Caco-2 (cell line): ENCODE measurements at regions not wholly inside any gene's neighbourhood (a gene's known extent, or its start where the extent isn't known, plus 50 kb on each side); places are given as distances from the start of the nearest gene placed in this dataset.

Experiments used
- BruUV-seq: library from RNA; stranded (reverse); fragments of 400-500 nt; replicated peaks from 2 replicates; lab custom pipeline; 2021; lab: Mats Ljungman, UMichigan
- CTCF ChIA-PET: fragments of 300-600 bp; sonication (Branson Sonifier 250); formaldehyde crosslinking; loops from one replicate; lab custom pipeline; 2022; ENCODE audit warnings: antibody characterized with exemption; lab: Charles Lee
- POLR2A ChIA-PET: fragments of 300-600 bp; sonication (Branson Sonifier 250); formaldehyde crosslinking; loops from one replicate; lab custom pipeline; 2022; ENCODE audit warnings: antibody characterized with exemption; lab: Charles Lee
- DNase-seq, 2 experiments: peaks; one replicate each; pipeline versions ENCODE4 v3.0.0 to v3.0.0-alpha.2; 2020 to 2022
- H3K27me3 ChIP-seq: replicated peaks from 2 replicates; pipeline ENCODE4 v1.6.0; 2011; ENCODE audit warnings: low read length; ENCODE audit not compliant: control insufficient read depth, insufficient read depth
- H3K36me3 ChIP-seq: 2 replicates; pipeline ENCODE4 v1.5.1; 2011; ENCODE audit warnings: low read length; ENCODE audit not compliant: control insufficient read depth, insufficient read depth
- H3K4me1 ChIP-seq: fragments of 250-450 bp; sonication (Bioruptor Pico); 2 replicates; pipeline ENCODE4 v1.5.1; 2020; ENCODE audit warnings: mild to moderate bottlenecking
- H3K4me3 ChIP-seq: 2 replicates; pipeline ENCODE4 v1.5.1; 2011; ENCODE audit warnings: low read depth, mild to moderate bottlenecking, control low read depth, low read length
- H3K9me3 ChIP-seq: fragments of 250-450 bp; sonication (Bioruptor Pico); 2 replicates; pipeline ENCODE4 v1.5.1; 2020; ENCODE audit warnings: mild to moderate bottlenecking, moderate library complexity
- H3K27ac Mint-ChIP-seq: one replicate; pipeline ENCODE4 v1.8.0; 2022; ENCODE audit warnings: mixed read lengths; ENCODE audit not compliant: unreplicated experiment
- H3K27me3 Mint-ChIP-seq: one replicate; pipeline ENCODE4 v1.8.0; 2022; ENCODE audit warnings: mixed read lengths; ENCODE audit not compliant: insufficient read depth, unreplicated experiment
- H3K36me3 Mint-ChIP-seq: one replicate; pipeline ENCODE4 v1.8.0; 2022; ENCODE audit warnings: mild to moderate bottlenecking, mixed read lengths; ENCODE audit not compliant: insufficient read depth, unreplicated experiment
- H3K4me1 Mint-ChIP-seq: one replicate; pipeline ENCODE4 v1.8.0; 2022; ENCODE audit warnings: low read depth, mixed read lengths; ENCODE audit not compliant: unreplicated experiment
- H3K4me3 Mint-ChIP-seq: one replicate; pipeline ENCODE4 v1.8.0; 2022; ENCODE audit warnings: mild to moderate bottlenecking, moderate library complexity, mixed read lengths; ENCODE audit not compliant: unreplicated experiment
- H3K9me3 Mint-ChIP-seq: one replicate; pipeline ENCODE4 v1.8.0; 2022; ENCODE audit warnings: mixed read lengths; ENCODE audit not compliant: unreplicated experiment
- intact Hi-C: fragments of 100-400 bp; cut with micrococcal nuclease; formaldehyde crosslinking; loops from one replicate; pipeline ENCODE4 v1.10.0; 2022; ENCODE audit not compliant: unreplicated experiment
- TF ChIP-seq, protein P1 (sequence below), 2 experiments: fragments of 200-600 bp in 1 of 2; IDR thresholded peaks; 1 replicate in 1 of 2; 2 replicates in 1 of 2; pipeline versions ENCODE4 v1.5.1 to v1.8.0; 2011 to 2022; ENCODE audit warnings: antibody characterized with exemption in 1 of 2, control low read depth in 1 of 2, inconsistent platforms in 1 of 2, low read depth in 1 of 2, low read length in 1 of 2, mild to moderate bottlenecking in 1 of 2, moderate library complexity in 1 of 2; ENCODE audit not compliant: insufficient read depth in 1 of 2, severe bottlenecking in 1 of 2, unreplicated experiment in 1 of 2

DNA sequence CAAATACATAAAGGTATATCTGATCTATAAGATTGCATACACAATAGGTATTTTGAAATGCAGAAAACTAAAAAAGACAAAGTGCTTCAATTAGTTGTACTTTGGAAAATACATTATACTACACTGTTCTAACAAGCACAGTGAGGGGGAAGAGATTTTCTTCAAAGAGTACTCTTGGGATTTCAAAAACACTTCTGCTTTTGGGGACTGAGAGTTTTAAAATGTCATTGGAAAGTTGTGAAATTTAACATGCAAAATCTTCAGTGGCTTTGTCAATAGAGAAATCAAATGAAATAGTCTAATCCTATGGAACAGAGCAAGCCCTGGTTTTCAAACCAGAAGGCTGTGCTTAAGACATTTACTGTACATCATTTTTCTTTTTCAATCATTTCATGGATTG lies 322.2 kb upstream of the SEMA6D start:
- H3K4me3 ChIP-seq, result no peak overlapping the region
- no TSS peak for BruUV-seq
- TF ChIP-seq, protein P1, sequence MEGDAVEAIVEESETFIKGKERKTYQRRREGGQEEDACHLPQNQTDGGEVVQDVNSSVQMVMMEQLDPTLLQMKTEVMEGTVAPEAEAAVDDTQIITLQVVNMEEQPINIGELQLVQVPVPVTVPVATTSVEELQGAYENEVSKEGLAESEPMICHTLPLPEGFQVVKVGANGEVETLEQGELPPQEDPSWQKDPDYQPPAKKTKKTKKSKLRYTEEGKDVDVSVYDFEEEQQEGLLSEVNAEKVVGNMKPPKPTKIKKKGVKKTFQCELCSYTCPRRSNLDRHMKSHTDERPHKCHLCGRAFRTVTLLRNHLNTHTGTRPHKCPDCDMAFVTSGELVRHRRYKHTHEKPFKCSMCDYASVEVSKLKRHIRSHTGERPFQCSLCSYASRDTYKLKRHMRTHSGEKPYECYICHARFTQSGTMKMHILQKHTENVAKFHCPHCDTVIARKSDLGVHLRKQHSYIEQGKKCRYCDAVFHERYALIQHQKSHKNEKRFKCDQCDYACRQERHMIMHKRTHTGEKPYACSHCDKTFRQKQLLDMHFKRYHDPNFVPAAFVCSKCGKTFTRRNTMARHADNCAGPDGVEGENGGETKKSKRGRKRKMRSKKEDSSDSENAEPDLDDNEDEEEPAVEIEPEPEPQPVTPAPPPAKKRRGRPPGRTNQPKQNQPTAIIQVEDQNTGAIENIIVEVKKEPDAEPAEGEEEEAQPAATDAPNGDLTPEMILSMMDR (IDR thresholded peaks at IDR 0.05; ENCODE audit: insufficient read depth in 1 of 2, low read depth in 1 of 2, low read length in 1 of 2, severe bottlenecking in 1 of 2, unreplicated experiment in 1 of 2), result no peak
- intact Hi-C loops, result no loop called here
- ChIA-PET CTCF (no interaction called here), POLR2A (no interaction called here)
- no peak overlapping the region for H3K27ac Mint-ChIP-seq
- H3K36me3 ChIP-seq, result no peaks in the 10 kb centered on the region
- no peaks in the 10 kb centered on the region for H3K4me1 ChIP-seq
- H3K36me3 Mint-ChIP-seq, result no peaks in the 10 kb centered on the region
- H3K9me3 ChIP-seq, result no peaks in the 10 kb centered on the region
- H3K27me3 Mint-ChIP-seq, result peaks cover 20% of the 10 kb centered on the region
- H3K4me3 Mint-ChIP-seq, result no peak overlapping the region
- H3K27me3 ChIP-seq, result no peaks in the 10 kb centered on the region
- DNase-seq, result no peak
- H3K9me3 Mint-ChIP-seq, result no peaks in the 10 kb centered on the region
- H3K4me1 Mint-ChIP-seq, result no peaks in the 10 kb centered on the region

DNA sequence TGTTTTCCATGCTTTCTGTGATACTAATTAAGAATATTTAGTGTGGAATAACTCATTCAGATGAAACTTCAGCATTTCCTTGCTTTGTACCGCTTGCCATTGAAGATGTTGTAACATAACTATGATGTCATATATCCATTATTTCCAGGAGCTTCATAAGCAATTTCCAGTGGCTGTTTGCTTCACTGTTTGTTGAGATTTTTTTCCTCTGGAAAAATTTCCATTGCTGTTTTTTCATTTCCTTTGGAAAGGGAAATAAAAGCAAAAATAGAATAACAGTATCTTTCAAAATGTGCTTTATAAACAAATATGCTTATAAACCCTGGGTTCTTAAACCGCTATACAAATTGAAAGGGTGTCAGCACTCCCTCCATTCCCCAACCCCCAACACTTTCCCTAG lies 319.6 kb upstream of the SEMA6D start:
- CTCF ChIA-PET, result no interaction called here
- no TSS peak for BruUV-seq

DNA sequence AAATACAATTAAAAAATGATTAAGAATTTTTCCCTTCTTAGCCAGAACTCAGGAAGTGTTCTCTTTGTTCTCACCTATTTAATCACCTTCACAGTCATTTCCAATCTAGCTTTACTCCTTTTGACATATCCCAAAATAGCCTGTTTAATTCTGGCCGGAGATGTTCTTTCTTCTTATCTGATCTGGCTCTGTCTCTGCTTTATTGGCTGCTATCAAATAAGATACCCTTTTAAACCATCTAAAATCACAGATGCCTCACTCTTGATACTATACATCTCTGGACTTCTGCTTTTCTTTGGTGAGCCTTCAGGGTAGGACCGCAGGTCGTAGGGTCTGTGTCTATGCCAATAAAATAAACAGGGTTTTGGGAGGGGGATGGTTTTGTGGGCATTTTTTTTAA lies 319.2 kb upstream of the SEMA6D start:
- CTCF ChIA-PET, result no interaction called here
- BruUV-seq, result no TSS peak

More for the DNA sequence above, 319.6 kb upstream of the SEMA6D start:
- no peaks in the 10 kb centered on the region for H3K36me3 ChIP-seq
- peaks cover 13% of the 10 kb centered on the region for H3K27me3 Mint-ChIP-seq
- H3K36me3 Mint-ChIP-seq, result no peaks in the 10 kb centered on the region
- no peaks in the 10 kb centered on the region for H3K9me3 ChIP-seq
- no peak overlapping the region for H3K4me3 ChIP-seq
- H3K4me1 Mint-ChIP-seq, result no peaks in the 10 kb centered on the region
- intact Hi-C loops, result no loop called here
- POLR2A ChIA-PET, result no interaction called here
- no peaks in the 10 kb centered on the region for H3K4me1 ChIP-seq
- TF ChIP-seq, protein P1 (IDR thresholded peaks at IDR 0.05; ENCODE audit: insufficient read depth in 1 of 2, low read depth in 1 of 2, low read length in 1 of 2, severe bottlenecking in 1 of 2, unreplicated experiment in 1 of 2), result no peak
- H3K9me3 Mint-ChIP-seq, result no peaks in the 10 kb centered on the region
- no peak for DNase-seq
- no peak overlapping the region for H3K27ac Mint-ChIP-seq
- no peaks in the 10 kb centered on the region for H3K27me3 ChIP-seq
- no peak overlapping the region for H3K4me3 Mint-ChIP-seq

More for the DNA sequence above, 319.2 kb upstream of the SEMA6D start:
- H3K4me3 ChIP-seq, result no peak overlapping the region
- no peaks in the 10 kb centered on the region for H3K9me3 ChIP-seq
- TF ChIP-seq, protein P1 (IDR thresholded peaks at IDR 0.05; ENCODE audit: insufficient read depth in 1 of 2, low read depth in 1 of 2, low read length in 1 of 2, severe bottlenecking in 1 of 2, unreplicated experiment in 1 of 2), result no peak
- H3K9me3 Mint-ChIP-seq, result no peaks in the 10 kb centered on the region
- no peaks in the 10 kb centered on the region for H3K36me3 Mint-ChIP-seq
- H3K27me3 Mint-ChIP-seq, result peaks cover 16% of the 10 kb centered on the region
- no peaks in the 10 kb centered on the region for H3K4me1 ChIP-seq
- no peaks in the 10 kb centered on the region for H3K36me3 ChIP-seq
- intact Hi-C loops, result no loop called here
- POLR2A ChIA-PET, result no interaction called here
- no peak for DNase-seq
- no peaks in the 10 kb centered on the region for H3K4me1 Mint-ChIP-seq
- no peak overlapping the region for H3K4me3 Mint-ChIP-seq
- no peaks in the 10 kb centered on the region for H3K27me3 ChIP-seq
- no peak overlapping the region for H3K27ac Mint-ChIP-seq
